ENCODE measurements at regions not wholly inside any gene's neighbourhood (a gene's known extent, or its start where the extent isn't known, plus 50 kb on each side); places are given as distances from the start of the nearest gene placed in this dataset.

DNA sequence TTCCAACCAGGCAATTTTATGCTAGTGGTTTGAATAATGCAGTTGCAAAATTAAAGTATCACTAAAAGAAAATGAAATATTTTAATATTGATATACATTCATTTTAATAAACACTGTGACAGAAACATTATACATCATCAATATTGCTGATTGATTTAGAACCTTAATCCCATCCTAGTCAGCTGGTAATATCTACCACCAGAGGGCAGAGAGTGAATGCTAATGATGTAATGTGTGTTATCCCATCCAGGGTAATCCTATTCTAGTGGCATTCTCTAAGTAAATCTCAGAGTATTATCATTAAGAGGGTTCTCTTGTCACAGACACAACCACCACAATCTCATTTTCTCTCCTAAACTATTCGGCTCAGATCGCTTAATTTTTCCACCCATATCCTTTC is 477.4 kb downstream of the CPS1 start:
- intact Hi-C loops (cut with DNase I), result no loop called here
- DNase-seq, result peak in 9 of 42 donors; percentile 2 to 39 (median 7)

DNA sequence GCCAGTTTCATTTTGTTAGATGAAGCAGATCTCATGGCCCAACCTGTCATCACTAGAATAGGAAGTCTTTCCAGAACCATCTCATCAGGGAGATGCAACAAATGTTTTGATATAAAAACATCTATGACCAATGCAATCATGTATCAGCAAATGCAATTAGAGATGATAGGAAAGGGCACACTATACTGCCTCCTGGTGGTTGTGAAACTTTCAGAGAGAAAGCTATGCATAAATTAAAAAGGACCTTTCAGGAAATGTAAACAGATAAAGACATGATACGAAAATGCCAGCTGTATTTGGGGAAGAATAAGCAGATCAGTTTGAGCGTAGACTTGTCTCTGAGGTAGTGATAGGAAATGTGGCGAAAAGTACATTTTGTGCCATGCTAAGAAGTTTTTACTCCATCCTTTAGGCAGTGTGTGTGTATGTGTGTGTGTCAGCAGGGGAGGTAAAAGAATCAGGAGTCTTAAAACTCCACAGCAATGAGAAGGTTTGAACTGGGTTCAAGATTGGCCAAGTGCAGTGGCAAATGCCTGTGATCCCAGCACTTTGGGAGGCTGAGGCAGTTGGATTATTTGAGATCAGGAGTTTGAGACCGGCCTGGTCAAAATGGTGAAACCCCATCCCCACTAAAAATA is 479.3 kb downstream of the CPS1 start:
- intact Hi-C loops (cut with DNase I), result no loop called here
- DNase-seq, result peak in 17 of 42 donors; percentile 10 to 75 (median 27)

DNA sequence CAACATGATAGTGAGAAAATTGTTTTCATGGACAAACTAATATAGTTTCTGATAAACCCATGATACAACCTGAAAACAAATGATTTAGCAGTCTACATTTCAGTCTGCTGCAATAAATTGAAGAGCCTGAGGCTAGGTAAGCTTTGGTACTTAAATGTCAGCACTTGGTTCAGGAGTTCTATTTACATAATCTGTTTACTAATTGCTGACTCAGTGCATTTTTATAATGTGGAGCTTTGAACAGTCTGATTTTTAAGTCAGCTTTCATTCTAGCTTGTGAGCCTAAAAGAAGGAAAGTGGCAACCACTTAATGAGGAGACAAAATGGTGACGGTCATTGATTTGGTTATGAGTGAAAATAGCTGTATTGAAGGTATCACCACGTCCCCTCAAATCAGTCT is 488.6 kb downstream of the CPS1 start:
- intact Hi-C loops (cut with DNase I), result no loop called here
- DNase-seq, result no peak

DNA sequence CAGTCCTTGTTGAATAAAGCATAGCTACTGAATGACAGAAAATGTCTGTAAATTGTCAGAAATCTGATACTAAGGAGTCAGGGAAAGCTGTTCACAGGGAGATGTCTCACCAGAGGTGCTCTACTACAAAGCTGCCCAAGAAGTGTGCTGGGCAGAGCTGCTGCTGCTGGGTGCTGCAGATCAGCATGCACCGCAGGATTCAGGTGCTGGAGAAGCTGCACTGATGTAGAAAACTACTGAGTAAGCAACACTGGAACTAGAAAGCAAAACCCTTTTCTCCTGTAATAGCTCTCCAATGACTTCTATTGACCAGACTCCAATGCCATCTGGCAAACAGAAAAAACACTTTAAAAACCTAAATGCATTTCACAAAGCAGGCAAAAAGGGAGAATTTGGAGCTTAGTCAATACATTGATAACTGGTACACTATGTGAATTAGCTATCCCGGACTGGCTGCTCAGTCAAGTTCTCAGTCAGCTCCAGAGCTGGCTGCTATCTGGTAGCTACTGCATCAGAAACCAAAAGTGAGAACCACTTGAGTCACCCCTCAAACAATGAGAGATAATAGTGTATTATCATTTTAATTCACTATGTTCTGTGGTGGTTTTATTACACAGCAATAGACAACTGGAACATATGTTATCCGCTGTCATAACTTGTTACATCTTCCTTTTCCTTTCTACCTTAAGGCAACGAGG is 493.1 kb downstream of the CPS1 start:
- no peak for DNase-seq
- intact Hi-C loops (cut with DNase I), result no loop called here

DNA sequence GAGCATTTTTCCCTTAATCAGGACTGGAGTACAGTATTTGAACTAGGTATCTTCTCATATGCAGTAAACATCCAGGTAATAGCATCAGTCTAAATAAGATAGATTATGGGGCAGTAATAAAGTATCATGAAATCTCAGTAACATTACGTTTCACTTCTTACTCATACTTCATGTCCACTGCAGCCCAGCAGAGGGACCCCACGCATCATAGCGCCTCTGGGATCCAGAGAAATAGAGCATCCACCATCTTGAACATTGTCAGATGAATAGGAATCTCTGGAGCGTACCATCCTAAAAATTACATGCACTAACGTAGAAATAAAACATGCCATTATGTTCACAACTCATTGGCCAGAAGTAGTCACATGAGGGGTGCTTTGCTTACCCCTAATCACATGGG is 499.0 kb downstream of the CPS1 start:
- intact Hi-C loops (cut with DNase I), result no loop called here
- no peak for DNase-seq

DNA sequence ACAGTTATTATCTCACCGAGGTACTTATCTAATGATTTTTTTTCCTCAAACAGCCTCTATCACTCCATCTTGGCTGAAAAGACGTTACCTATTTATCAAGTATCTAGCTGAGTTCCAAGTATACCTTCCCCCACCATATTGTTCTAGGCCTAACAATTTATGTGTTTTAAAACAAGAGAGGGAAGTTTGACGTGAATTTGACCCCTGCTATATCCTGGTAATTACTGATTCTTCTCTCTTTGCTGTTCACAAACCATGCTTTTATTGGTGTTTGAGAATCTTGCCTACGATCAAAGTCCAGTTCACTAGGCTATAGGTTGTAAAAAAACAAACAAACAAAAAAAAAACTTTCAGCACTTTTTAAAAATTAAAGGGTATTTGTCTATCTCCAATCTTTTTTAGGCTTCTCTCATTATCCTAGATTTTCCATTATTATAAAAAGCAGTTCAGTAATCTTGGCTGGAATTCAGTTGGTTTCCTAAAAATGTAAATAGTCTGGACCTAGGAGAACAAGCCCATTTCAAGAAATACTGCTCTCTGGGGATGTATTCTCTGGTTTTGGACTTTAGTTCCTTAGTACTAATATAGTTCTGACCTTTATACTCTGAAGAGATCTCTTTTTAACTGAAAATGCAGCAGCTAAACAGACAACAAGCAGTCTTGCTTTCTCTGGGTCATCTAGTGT is 505.4 kb downstream of the CPS1 start:
- DNase-seq, result no peak
- intact Hi-C loops (cut with DNase I), result no loop called here

DNA sequence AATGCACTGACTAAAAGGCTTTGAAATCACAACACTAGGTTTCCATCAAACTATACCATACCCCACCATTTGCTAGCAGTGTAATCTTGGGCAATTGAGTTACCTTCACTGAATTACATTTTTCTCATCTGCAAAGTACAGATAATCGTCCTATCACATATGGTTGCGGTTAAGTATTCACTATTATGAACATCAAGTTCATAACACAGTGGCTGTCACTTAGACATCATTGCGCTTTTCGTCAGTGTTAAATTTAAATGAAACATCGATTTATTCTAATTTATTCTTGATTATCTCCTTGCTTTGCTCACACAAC is 505.9 kb downstream of the CPS1 start:
- no peak for DNase-seq
- intact Hi-C loops (cut with DNase I), result no loop called here

DNA sequence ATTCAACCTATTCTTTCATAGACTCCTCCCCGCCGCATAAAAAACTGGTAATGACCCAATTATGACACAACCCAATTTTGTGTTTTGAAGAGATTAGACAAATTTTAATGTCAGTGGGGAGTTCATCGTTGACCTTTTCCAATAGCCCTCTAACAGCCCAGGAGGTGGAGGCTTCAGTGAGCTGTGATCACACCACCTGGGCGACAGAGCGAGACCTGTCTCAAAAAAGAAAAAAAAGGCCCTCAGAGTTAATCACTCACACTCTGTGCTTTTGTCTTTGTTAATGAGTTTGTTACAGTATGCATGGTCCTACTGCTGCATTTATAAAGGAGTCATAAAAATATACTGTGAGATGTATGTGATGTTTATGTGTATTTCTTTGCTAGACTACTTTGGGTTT is 510.6 kb downstream of the CPS1 start:
- intact Hi-C loops (cut with DNase I), result no loop called here

DNA sequence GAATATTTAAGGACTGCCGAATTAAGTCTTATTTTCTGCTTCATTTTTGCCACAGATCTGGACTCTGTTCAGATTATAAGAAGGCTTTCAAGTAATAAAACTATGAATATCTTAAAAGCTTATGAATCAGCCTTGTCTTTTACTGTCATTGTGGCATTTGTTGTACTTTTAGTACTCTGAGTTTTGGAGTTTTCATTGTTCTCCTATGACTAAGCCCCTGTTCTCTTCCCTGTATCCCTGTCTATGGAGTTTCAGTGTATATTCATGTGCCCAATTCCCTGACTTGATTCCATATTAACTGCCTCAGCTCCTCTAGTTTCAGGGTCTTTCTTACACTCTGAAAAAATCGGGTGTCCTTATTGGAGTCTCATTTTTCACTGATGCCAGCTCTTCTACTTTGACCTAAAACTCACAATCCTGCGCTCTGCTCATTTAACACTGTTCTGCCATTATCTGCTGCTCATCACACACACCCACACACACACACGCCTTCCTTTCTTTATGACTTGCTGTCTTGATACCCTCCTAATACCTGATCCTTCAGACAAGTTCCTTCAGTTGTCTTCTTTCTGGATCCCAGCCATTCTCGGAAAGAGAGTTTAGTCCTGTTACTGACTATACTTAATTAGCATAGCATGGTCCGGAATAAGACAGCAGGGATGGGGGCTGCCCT is 511.8 kb downstream of the CPS1 start:
- intact Hi-C loops (cut with DNase I), result no loop called here
- DNase-seq, result peak in 28 of 42 donors; percentile 6 to 71 (median 35)

More for the DNA sequence above, 510.6 kb downstream of the CPS1 start:
- DNase-seq, result no peak

DNA sequence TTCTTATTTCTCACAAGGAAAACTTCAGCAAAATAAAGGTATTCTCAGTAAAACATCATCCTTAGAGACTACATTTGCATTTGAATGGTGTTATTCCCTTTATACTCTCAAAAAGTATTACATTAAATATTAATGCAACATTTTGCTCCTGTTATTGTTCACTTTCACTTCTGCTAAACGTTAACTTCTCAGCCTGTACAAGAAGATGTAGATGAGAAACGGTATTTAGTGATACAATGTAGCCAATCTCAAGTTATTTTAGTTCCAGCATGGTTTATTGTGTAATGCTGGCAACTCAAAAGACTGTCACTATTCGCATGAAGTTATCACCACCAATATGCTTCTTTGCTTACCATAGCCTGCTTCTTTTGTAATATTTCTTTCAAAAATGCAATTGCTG is 514.1 kb downstream of the CPS1 start:
- intact Hi-C loops (cut with DNase I), result no loop called here
- DNase-seq, result no peak

DNA sequence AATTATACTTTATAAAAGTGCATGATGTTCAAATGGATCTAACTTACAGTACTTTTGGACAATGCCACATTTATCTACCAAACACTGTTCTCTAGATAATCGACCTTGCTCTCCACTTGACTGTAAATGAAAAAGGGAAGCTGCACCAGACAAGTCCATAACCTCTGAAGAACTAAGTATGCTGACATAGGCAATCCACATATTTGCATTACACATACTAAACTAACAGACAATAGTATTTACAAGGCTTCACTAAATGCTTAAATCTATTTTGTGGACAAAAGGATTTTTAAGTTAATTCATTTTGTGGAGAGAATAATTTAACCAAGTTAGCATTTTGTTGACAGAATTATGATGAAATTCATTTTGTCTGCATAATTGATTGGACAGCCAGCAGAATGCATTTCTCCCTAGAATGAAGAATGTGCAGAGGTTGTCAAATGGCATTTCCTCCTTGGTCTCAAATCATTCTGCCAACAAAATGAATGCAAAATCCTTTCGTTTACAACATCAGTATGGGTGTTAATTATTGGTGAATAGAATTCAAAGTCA is 520.9 kb downstream of the CPS1 start:
- DNase-seq, result no peak
- intact Hi-C loops (cut with DNase I), result no loop called here

DNA sequence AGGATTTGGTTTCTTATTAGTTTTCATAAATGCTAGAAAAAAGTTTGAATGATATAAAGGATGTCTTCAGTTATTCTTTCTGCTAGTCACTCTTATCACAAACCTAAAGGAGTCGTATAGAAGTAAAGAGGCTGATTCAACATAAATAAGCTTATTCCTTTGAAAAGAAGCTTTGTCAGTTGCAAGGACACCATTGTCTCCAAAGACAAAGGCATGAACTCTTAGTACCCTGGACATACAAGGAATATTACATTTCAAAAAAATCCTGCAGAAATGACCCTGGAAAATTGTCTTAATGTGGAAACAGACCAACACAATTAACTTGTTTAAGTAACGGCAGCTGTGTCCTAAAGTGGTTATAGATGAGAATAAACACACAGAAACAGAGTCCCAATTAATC is 528.0 kb downstream of the CPS1 start:
- DNase-seq, result no peak
- intact Hi-C loops (cut with DNase I), result no loop called here

DNA sequence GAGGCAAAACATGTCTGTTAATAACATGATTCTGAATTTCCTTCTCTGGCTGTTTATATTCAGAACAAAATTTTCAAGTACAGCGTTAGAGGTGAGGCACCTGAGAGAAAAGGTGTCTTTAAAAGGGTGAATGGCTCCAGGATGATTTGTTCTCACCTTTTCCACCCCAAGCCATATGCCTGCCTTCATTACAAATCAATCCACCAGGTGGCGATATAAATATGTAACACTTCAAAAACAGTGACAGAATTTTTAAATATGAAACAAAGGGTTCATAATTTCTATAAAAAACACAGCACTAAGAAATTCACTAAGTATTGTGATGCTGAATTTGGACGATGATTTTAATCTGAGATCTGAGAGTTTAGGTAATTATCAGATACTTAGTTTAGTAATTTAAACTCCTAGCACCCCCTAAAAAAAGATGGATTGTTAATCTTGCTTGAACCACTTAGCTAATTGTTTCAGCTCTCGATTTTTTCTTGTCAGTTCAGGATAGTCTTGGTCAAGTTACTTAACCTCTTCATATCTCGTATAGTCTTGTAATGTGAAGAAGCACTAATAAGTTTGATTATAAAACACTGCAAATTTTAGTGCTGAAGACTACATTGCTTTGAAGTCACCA is 528.8 kb downstream of the CPS1 start:
- peak in 11 of 42 donors; percentile 7 to 58 (median 24) for DNase-seq
- intact Hi-C loops (cut with DNase I), result no loop called here

DNA sequence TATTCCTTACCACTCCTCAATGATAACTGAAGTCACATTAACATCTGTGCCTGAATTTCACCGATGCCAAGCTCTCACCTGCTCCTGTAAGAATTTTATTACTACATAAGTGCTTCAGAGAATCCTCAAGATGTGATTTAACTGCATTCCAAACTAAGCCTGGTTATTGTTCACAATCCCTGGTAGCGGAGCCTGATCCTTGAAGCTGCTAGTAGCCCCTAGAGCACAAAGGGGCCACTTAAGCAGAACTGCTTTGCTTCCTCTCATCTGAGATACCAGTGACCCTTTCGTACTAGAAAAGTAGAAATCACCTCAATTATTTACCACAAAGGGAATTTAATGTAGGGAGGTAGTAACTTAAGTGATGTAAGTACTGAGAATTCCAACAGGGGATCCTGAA is 529.6 kb downstream of the CPS1 start:
- intact Hi-C loops (cut with DNase I), result no loop called here
- no peak for DNase-seq

DNA sequence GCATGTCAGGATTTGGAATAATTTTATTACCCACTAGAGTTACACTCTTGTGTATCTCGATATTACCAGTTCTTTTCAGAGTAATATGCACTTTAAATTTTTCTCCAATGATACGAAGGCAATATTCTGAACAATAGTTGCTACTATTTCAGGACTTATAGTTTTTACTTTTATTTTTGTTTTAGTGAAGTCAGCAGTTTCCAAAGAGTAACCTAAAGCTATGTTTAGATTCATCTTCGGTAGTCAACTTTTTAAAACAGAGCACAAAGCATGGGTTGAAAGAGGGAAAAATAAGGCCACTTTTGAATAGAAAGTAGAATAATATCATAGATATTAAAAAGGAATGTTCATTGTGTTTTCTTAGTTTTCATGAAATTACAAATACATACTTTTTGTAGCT is 532.7 kb downstream of the CPS1 start:
- intact Hi-C loops (cut with DNase I), result no loop called here
- no peak for DNase-seq

DNA sequence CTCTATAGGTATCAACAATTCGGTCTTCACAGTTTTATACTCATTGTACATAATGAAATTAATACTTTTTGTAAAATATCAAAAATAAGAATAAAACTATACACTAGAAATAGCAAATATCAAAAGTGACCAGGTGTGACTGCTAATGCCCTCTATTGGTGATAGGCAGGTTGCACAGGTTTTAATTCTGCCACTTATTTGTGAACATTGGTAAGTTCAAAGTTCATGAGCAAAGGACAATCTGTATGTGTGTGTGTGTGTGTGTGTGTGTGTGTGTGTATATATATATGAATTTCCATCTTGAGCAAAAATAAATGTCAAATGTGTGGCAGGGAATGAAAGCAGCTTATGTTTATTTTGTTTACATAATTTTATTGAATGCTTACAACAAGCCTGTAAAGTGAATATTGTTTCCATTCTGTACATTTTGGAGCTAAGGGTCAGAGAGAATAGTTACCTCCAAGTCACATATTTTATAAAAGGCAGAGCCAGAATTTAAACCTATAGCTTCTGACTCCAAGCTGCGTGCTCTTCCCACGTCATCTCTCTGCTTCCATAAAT is 537.4 kb downstream of the CPS1 start:
- no peak for DNase-seq
- intact Hi-C loops (cut with DNase I), result no loop called here

DNA sequence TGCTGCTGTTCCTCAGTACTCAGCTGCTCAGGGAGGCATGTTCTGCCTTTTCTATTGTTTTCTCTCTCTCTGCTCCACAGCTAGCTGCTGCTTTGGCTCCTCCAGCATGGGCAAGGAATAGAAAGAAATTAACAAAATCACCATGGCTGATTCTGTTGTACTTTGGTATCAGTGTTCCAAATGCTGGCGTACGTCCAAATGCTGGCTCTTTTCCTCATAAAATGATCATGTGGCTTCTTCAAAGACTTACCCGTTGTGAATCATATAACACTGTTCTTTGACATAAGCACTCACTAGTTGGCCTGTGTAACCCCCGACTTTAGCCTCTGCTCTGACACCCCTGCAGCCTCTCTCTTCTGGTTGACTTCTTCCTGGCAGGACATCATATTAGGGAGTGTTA is 547.6 kb downstream of the CPS1 start:
- intact Hi-C loops (cut with DNase I), result no loop called here
- peak in 4 of 42 donors; percentile 2 to 43 (median 12) for DNase-seq

DNA sequence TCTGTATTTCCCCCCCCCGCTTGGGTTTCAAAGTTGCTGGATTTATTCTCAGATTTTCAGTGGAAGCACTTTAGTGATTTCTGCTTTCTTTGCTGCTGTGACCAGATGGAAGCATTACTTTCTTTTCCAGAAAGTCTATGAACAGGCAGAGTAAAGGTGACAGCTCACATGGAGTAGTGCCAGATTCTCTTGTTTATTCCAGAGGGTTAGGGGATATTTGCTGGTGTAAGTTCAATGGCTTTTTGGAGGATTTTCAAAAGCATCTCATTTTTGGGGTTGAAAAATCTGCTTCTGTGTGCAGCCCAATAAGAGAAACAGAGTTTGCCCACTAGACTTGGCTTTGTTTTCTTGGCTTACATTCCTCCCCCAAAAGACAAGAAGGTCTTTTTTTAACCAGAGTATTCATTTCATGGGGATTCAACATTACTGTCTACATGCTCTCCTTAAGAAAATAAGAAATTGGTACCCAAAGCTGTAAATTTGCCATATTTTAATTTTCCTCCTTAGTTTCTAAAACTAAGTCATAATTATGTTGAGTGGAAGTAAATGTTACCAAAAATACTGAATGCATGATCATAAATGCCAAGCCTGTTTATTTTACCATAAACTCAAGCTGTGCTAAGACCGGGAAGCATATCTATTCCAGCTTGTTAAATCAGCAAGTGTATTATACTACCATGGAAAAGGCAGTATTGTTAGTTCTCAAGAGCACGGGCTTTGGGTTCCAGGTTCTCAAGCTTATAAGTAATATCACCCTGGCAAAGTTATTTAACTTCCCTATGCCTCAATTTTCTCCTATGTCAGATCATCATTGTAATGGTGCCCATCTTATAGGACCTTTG is 557.2 kb downstream of the CPS1 start:
- no peak for DNase-seq
- intact Hi-C loops (cut with DNase I), result no loop called here
